NCI-H1694 treated with DMSO at 0.1 percent for 48 hours (cell line): ENCODE measurements at regions not wholly inside any gene's neighbourhood (a gene's known extent, or its start where the extent isn't known, plus 50 kb on each side); places are given as distances from the start of the nearest gene placed in this dataset.

Experiments used
- DNase-seq: peaks from one replicate; lab custom pipeline; 2025; lab: John Stamatoyannopoulos, UW

- no peak for DNase-seq
Measured at GRCh38 chr7:68640103-68640502, 958.2 kb upstream of the AUTS2 start.

DNA sequence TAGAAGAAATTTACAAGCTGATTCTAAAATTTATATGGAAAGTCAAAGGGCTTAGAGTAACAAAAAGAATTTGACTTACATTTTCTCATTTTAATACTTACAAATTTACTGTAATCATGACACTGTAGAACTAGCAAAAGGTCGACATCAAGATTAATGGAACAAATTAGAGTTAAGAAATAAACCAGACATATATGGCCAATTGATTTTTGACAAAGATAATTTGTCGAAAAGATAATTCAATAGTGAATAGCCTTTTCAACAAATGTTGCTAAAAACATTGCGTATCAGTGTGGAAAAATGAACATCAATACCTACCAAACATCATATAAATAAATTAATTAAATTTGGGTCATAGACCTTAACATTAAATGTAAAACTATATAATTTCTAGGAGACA is 955.5 kb upstream of the AUTS2 start:
- no peak for DNase-seq

DNA sequence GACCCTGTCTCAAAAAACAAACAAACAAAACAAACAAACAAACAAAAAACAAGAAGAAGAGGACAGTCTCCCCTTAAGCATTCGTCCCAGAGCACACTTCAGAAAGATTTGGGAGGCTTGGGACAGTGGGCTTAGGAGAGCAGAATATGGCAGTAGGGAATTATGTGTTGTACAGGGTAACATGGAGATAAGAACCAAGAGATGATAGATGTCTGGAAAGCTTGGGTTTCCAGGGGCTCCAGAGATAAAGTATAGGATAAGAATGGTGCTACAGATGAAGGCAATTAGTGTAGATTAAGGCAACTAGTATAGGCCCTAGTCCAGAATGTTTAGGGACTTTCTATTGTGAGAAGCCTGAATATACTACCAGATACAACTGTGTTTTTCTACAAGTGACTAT is 934.9 kb upstream of the AUTS2 start:
- no peak for DNase-seq

- DNase-seq = no peak
Measured at GRCh38 chr7:68671046-68671445, 927.2 kb upstream of the AUTS2 start.

- DNase-seq = no peak
Measured at GRCh38 chr7:68671671-68672070, 926.6 kb upstream of the AUTS2 start.

DNA sequence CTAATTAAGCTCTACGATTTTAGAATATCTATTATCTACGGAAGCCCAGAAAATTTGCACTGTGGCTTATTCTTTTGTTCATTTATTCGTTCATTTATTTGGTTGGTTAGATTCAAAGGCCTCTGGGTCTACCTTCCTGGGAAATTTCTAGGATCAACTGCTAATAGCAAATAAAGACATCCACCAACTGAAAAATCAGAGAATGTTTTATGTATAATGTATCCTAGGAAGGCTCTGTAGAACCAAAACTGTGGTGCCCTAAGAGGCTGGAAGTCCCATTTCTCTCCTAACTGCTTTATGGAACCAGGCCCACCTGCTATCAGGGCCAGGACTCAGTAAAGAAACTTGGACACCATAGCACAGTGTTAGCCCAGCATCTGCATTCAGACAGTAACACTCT is 923.4 kb upstream of the AUTS2 start:
- no peak for DNase-seq

GRCh38 chr7:68676813-68677535 is 921.3 kb upstream of the AUTS2 start:
- no peak for DNase-seq

DNA sequence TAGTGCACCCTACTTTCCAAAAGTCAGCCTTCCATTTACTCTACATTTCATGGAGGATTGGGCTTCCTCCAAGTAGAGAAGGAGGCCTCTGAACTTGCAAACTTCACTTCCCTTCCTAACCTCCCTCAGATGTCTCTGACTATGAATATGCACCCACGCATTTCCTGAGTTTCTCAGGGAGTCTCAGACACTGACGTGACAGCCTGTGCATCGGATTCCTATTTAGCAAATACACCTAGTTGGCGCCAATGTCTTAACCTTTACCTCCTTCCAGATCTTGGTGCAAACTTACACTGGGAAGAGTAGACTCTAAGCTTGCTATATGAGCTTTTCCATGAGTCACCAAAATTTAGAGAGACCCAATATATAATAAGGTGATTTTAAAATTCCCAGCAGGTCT is 920.1 kb upstream of the AUTS2 start:
- no peak for DNase-seq

GRCh38 chr7:68679459-68680234 is 918.6 kb upstream of the AUTS2 start:
- no peak for DNase-seq

DNA sequence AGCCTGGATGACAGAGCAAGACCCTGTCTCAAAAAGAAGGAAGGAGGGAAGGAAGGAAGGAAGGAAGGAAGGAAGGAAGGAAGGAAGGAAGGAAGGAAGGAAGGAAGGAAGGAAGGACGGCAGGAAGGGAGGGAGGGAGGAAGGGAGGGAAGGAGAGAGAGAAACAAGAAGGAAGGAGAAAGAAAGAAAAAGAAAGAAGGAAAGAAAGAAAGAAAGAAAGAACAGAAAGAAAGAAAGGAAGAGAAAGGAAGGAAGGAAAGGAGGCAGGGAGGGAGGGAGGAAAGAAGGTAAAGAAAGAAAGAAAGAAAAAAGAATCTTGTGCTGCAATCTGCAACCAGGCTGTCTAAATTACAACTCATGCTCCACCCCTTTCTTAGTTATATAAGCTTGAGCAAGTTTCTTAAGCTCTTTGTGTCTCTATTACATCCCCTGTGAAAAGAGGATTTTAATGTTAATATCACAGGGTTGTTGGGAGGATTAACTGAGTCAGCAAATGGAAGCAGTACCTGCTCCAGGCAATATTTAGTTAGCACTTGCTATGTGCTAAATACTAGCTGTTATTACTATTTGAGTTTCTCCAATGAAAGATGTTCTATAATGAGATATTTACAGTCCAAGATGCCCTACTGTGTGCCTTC is 917.9 kb upstream of the AUTS2 start:
- no peak for DNase-seq

GRCh38 chr7:68682910-68683309 is 915.4 kb upstream of the AUTS2 start:
- no peak for DNase-seq

DNA sequence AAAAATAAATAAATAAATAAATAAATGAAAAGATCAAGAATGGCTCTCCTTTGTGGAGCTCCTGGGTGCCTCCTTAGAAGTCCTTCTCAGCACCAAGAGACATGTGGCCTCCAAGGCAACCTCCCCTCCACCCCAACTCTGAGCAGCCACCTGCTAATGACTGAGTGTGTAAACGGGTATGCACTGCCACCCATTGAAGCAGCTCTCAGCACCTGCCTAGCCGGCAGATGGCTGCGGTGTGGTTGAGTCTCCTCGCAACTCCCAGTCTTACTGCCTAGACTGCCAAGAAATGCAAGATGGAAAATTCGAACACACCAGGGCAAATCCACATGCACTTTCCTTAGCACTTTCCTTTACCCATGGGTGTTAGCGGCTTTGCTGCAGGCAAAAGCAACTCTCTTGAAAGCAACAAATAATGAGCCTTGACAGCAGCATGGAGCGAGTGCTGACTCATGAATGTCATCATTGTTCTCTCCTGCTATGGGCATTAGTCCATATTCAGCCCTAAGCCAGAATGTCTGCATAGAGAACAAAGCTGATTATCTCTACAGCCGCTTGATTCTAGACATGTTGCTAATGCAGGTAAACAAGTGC is 913.9 kb upstream of the AUTS2 start:
- DNase-seq = peak; percentile 91

- DNase-seq = peak; percentile 98
Measured at GRCh38 chr7:68684996-68685395, 913.3 kb upstream of the AUTS2 start.

GRCh38 chr7:68688416-68689086 is 909.7 kb upstream of the AUTS2 start:
- DNase-seq = no peak

DNA sequence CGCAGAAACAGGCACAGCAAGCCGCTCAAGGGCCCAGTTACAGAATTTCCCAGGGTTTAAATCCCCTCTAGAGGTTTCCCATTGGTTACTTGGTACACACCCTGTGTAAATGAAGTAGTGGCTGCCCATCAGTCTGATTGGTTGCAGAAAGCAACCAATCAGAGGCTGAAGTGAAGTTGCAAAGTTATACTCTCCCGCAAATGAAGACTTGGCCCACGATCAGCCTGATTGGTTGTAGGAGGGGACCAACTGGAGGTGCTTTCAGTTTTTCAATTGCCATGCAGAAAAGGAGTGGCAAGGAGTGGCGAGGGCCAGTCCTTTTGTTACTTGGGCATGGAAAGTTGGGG is 909.2 kb upstream of the AUTS2 start:
- no peak for DNase-seq

GRCh38 chr7:68691261-68692216 is 906.7 kb upstream of the AUTS2 start:
- no peak for DNase-seq

- DNase-seq = no peak
Measured at GRCh38 chr7:68692511-68692910, 905.8 kb upstream of the AUTS2 start.

GRCh38 chr7:68694656-68695055 is 903.6 kb upstream of the AUTS2 start:
- no peak for DNase-seq

GRCh38 chr7:68697796-68698280 is 900.4 kb upstream of the AUTS2 start:
- DNase-seq = peak; percentile 98

DNA sequence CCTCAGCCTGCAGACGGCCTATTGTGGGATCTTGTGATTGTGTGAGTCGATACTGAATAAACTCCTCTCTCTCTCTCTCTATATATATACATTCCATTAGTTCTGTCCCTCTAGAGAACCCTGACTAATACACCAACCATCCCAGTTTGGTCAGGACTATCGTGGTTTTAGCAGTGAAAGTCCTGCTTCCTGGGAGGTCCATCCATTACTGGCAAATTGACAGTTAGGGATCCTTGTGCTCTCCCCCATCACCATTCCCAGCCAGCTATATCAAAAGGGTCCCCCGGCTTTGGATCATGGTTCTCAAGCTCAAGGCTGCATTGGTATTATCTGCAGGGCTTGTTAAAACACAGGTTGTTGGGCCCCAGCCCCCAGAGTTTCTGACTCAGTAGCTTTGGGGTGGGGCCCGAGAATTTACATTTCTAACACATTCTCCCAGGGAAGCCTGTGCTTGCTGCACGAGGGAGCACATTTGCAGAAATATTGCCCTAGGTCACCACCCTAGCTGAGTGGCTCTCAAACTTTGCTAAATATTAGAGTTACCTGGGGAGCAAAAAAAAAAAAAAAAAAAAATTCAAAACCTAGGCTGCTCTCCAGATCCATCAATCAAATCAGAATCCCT is 899.1 kb upstream of the AUTS2 start:
- DNase-seq = no peak

- no peak for DNase-seq
Measured at GRCh38 chr7:68700414-68700813, 897.9 kb upstream of the AUTS2 start.
